HepG2 (cell line): ENCODE measurements at regions not wholly inside any gene's neighbourhood (a gene's known extent, or its start where the extent isn't known, plus 50 kb on each side); places are given as distances from the start of the nearest gene placed in this dataset.

Experiments
- ATAC-seq: fragments of 200-7000 bp; cut with Tn5 transposase; 3 replicates; pipeline ENCODE4 v1.9.1; 2020; ENCODE audit warnings: mild to moderate bottlenecking, moderate library complexity
- BruUV-seq: library from RNA; stranded (reverse); fragments of 400-500 nt; replicated peaks from 2 replicates; lab custom pipeline; 2021; lab: Mats Ljungman, UMichigan
- CTCF ChIA-PET: fragments of 300-600 bp; formaldehyde crosslinking; extraction: SDS; loops from one replicate; lab custom pipeline; 2021; ENCODE audit warnings: low total read pairs, inconsistent platforms, low intra/inter-chr PET ratio; lab: Yijun Ruan, JAX
- POLR2A ChIA-PET: fragments of 350-600 bp; sonication (Branson Sonifier 250); formaldehyde crosslinking; loops from one replicate; lab custom pipeline; 2020; ENCODE audit warnings: antibody characterized with exemption, inconsistent platforms; lab: Yijun Ruan, JAX
- DNase-seq: peaks from one replicate; pipeline ENCODE4 v3.0.0-alpha.2; 2015; ENCODE audit warnings: low spot score
- FAIRE-seq: peaks from 3 replicates; lab custom pipeline; 2011; peaks lifted over from hg19 to GRCh38; lab: Jason Lieb, UNC
- H2AFZ ChIP-seq: one replicate; pipeline ENCODE4 v1.6.1; 2011; ENCODE audit warnings: low read length, inconsistent platforms
- H3K27ac ChIP-seq: fragments of 300-600 bp; 3 replicates; pipeline ENCODE4 v1.8.0; 2011; ENCODE audit warnings: mixed run types, mild to moderate bottlenecking, mixed read lengths, low read length, inconsistent platforms; ENCODE audit not compliant: insufficient read depth; ENCODE audit errors: extremely low read length
- H3K27me3 ChIP-seq, 2 experiments: fragments of 200-600 bp in 1 of 2; 2 replicates in 1 of 2; 3 replicates in 1 of 2; pipeline versions ENCODE4 v1.6.0 to v1.8.0; 2011; ENCODE audit warnings: low read length in 2 of 2, mild to moderate bottlenecking in 2 of 2, moderate library complexity in 2 of 2, inconsistent platforms in 1 of 2; ENCODE audit not compliant: insufficient read depth in 2 of 2, control insufficient read depth in 1 of 2
- H3K36me3 ChIP-seq, 2 experiments: fragments of 200-600 bp in 1 of 2; replicated peaks in 1 of 2; 2 replicates in 1 of 2; 3 replicates in 1 of 2; pipeline versions ENCODE4 v1.5.1 to v1.8.0; 2011; ENCODE audit warnings: low read length in 2 of 2, inconsistent platforms in 1 of 2; ENCODE audit not compliant: insufficient read depth in 2 of 2, control insufficient read depth in 1 of 2
- H3K4me1 ChIP-seq: 2 replicates; pipeline ENCODE4 v1.5.1; 2012; ENCODE audit warnings: low read length, inconsistent platforms; ENCODE audit not compliant: insufficient read depth
- H3K4me2 ChIP-seq: 2 replicates; pipeline ENCODE4 v1.6.0; 2011; ENCODE audit warnings: low read depth, low read length, inconsistent platforms
- H3K4me3 ChIP-seq, 3 experiments: fragments of 200-600 bp in 1 of 3; sonication (generic), shearing (Covaris generic) in 1 of 3; replicated peaks in 1 of 3; 2 replicates each; pipeline ENCODE4 v1.5.1; 2011 to 2016; ENCODE audit warnings: low read length in 3 of 3, inconsistent platforms in 2 of 3, low read depth in 2 of 3, mild to moderate bottlenecking in 2 of 3, control low read depth in 1 of 3, mixed read lengths in 1 of 3; ENCODE audit not compliant: insufficient read depth in 1 of 3
- H3K79me2 ChIP-seq: one replicate; pipeline ENCODE4 v1.6.1; 2011; ENCODE audit warnings: low read length, inconsistent platforms; ENCODE audit not compliant: insufficient read depth
- H3K9ac ChIP-seq: 2 replicates; pipeline ENCODE4 v1.6.0; 2011; ENCODE audit warnings: mild to moderate bottlenecking, low read depth, low read length, inconsistent platforms; ENCODE audit not compliant: insufficient read depth
- H3K9me3 ChIP-seq: 2 replicates; pipeline ENCODE4 v1.5.1; 2012; ENCODE audit warnings: mild to moderate bottlenecking, low read length
- H4K20me1 ChIP-seq: 2 replicates; pipeline ENCODE4 v1.6.0; 2011; ENCODE audit warnings: inconsistent platforms, mild to moderate bottlenecking, low read length, moderate library complexity; ENCODE audit not compliant: insufficient read depth
- ELF4 ChIP-seq: sonication (generic); formaldehyde crosslinking; IDR thresholded peaks from 2 replicates; pipeline ENCODE4 v1.5.0; 2020; ENCODE audit warnings: missing genetic modification reagents, mild to moderate bottlenecking, moderate library complexity, borderline replicate concordance
- EP300 ChIP-seq, 3 experiments: sonication (generic) in 1 of 3; formaldehyde crosslinking in 1 of 3; IDR thresholded peaks; 2 replicates each; pipeline versions ENCODE4 v1.5.1 to v1.6.1; 2011 to 2020; ENCODE audit warnings: low read depth in 2 of 3, low read length in 2 of 3, borderline replicate concordance in 1 of 3, improper control_type of control experiment in 1 of 3, mild to moderate bottlenecking in 1 of 3, missing genetic modification reagents in 1 of 3, moderate library complexity in 1 of 3
- ETV6 ChIP-seq: sonication (generic); formaldehyde crosslinking; conservative IDR thresholded peaks from 2 replicates; pipeline ENCODE4 v1.4.0; 2020; ENCODE audit warnings: missing genetic modification reagents
- GATA4 ChIP-seq: sonication (generic); IDR thresholded peaks from 2 replicates; pipeline ENCODE4 v1.6.1; 2016; ENCODE audit warnings: antibody characterized with exemption, low read depth, borderline replicate concordance
- HINFP ChIP-seq: sonication (generic); formaldehyde crosslinking; IDR thresholded peaks from 2 replicates; pipeline ENCODE4 v1.4.0; 2020; ENCODE audit warnings: low read depth, mild to moderate bottlenecking, missing genetic modification reagents
- MAFK ChIP-seq, 2 experiments: IDR thresholded peaks in 1 of 2; conservative IDR thresholded peaks in 1 of 2; 2 replicates each; pipeline ENCODE4 v1.6.1; 2011; ENCODE audit warnings: improper control_type of control experiment in 2 of 2, low read length in 2 of 2
- PBX3 ChIP-seq: sonication (generic); formaldehyde crosslinking; IDR thresholded peaks from 2 replicates; pipeline ENCODE4 v1.8.1; 2023; ENCODE audit warnings: missing genetic modification reagents, inconsistent platforms, borderline replicate concordance
- RAD21 ChIP-seq: fragments of 450-650 bp; formaldehyde crosslinking; IDR thresholded peaks from 2 replicates; pipeline ENCODE4 v1.5.0; 2020; ENCODE audit warnings: mild to moderate bottlenecking
- RBM22 ChIP-seq: fragments of 200-400 bp; formaldehyde crosslinking; optimal IDR thresholded peaks from 2 replicates; pipeline ENCODE3; 2017; ENCODE audit warnings: mild to moderate bottlenecking, low read length, moderate library complexity
- RNF219 ChIP-seq: sonication (generic); formaldehyde crosslinking; IDR thresholded peaks from 2 replicates; pipeline ENCODE4 v1.5.0; 2020; ENCODE audit warnings: mild to moderate bottlenecking, missing genetic modification reagents
- SAFB2 ChIP-seq: sonication (generic); formaldehyde crosslinking; IDR thresholded peaks from 2 replicates; pipeline ENCODE4 v1.5.1; 2020; ENCODE audit warnings: missing genetic modification reagents, low read depth, mild to moderate bottlenecking, borderline replicate concordance
- STAT5B ChIP-seq: sonication (generic); formaldehyde crosslinking; IDR thresholded peaks from 2 replicates; pipeline ENCODE4 v1.4.0; 2020; ENCODE audit warnings: missing genetic modification reagents
- ZGPAT ChIP-seq: IDR thresholded peaks from 2 replicates; pipeline ENCODE4 v1.6.1; 2016; ENCODE audit warnings: mild to moderate bottlenecking
- ZNF124 ChIP-seq: sonication (generic); formaldehyde crosslinking; IDR thresholded peaks from 2 replicates; pipeline ENCODE4 v1.4.0; 2020; ENCODE audit warnings: missing genetic modification reagents
- ZNF225 ChIP-seq: sonication (generic); formaldehyde crosslinking; IDR thresholded peaks from 2 replicates; pipeline ENCODE4 v1.4.0; 2020; ENCODE audit warnings: mild to moderate bottlenecking, missing genetic modification reagents
- ZNF484 ChIP-seq: sonication (generic); formaldehyde crosslinking; IDR thresholded peaks from 2 replicates; pipeline ENCODE4 v1.5.1; 2020; ENCODE audit warnings: mild to moderate bottlenecking, low read depth, missing genetic modification reagents, borderline replicate concordance
- ZNF556 ChIP-seq: sonication (generic); formaldehyde crosslinking; IDR thresholded peaks from 2 replicates; pipeline ENCODE4 v1.4.0; 2020; ENCODE audit warnings: mild to moderate bottlenecking, missing genetic modification reagents, borderline replicate concordance
- ZZZ3 ChIP-seq: sonication (generic); formaldehyde crosslinking; IDR thresholded peaks from 2 replicates; pipeline ENCODE4 v1.4.0; 2020; ENCODE audit warnings: missing genetic modification reagents, mild to moderate bottlenecking, borderline replicate concordance
- WGBS: methylation state at CpG from one replicate; pipeline ENCODE4 v1.1.6; 2017; ENCODE audit warnings: low lambda C conversion rate; 5-methylcytosine and 5-hydroxymethylcytosine counted together
- in situ Hi-C: cut with HindIII; loops from 2 replicates; pipeline ENCODE4 v1.10.0; 2017; ENCODE audit warnings: low pct_unique_long_range_greater_than_20kb; ENCODE audit not compliant: extremely low pct_ligation_motif_present
- intact Hi-C: fragments of 100-400 bp; cut with micrococcal nuclease; formaldehyde crosslinking; loops from one replicate; pipeline ENCODE4 v1.10.0; 2022; ENCODE audit not compliant: unreplicated experiment

GRCh38 chr6:118391086-118391485, 157.0 kb upstream of the PLN start:
- 77% methylated on average over 7 of the region's 7 CpGs for WGBS
- TF ChIP-seq ZNF556 (CRISPR knock-in tag) (no peak), ELF4 (no peak), RBM22 (no peak), GATA4 (no peak), RNF219 (CRISPR knock-in tag) (no peak), ZNF124 (no peak), MAFK (conservative IDR thresholded peaks at IDR 0.05 in 1 of 2, IDR thresholded peaks at IDR 0.05 in 1 of 2; ENCODE audit: low read length in 2 of 2) (no peak), ZNF484 (CRISPR knock-in tag) (no peak), SAFB2 (CRISPR knock-in tag) (no peak), PBX3 (CRISPR knock-in tag) (no peak), ZZZ3 (CRISPR knock-in tag) (no peak), ETV6 (no peak), ZGPAT (CRISPR knock-in tag) (no peak), ZNF225 (no peak), HINFP (CRISPR knock-in tag) (no peak), EP300 (IDR thresholded peaks at IDR 0.05; ENCODE audit: low read depth in 2 of 2, low read length in 2 of 2) (no peak), EP300 (CRISPR knock-in tag; IDR thresholded peaks at IDR 0.05; ENCODE audit: borderline replicate concordance) (no peak), RAD21 (CRISPR knock-in tag) (no peak), STAT5B (CRISPR knock-in tag) (no peak)
- H3K4me3 ChIP-seq = no peak overlapping the region
- ChIA-PET POLR2A (no interaction called here), CTCF (no interaction called here)
- no peaks in the 10 kb centered on the region for H3K9me3 ChIP-seq
- H4K20me1 ChIP-seq = no peaks in the 10 kb centered on the region
- DNase-seq = no peak
- H3K4me1 ChIP-seq = no peaks in the 10 kb centered on the region
- no peak overlapping the region for H3K27ac ChIP-seq
- H3K27me3 ChIP-seq = no peaks in the 10 kb centered on the region
- H3K36me3 ChIP-seq = no peaks in the 10 kb centered on the region
- H2AFZ ChIP-seq = no peak overlapping the region
- FAIRE-seq = no peak
- H3K79me2 ChIP-seq = no peaks in the 10 kb centered on the region
- in situ Hi-C loops = no loop called here
- H3K4me2 ChIP-seq = no peak overlapping the region
- ATAC-seq = no peak
- no peak overlapping the region for H3K9ac ChIP-seq
- intact Hi-C loops = no loop called here
- BruUV-seq = no TSS peak
